Mesendoderm (in vitro differentiated cells): ENCODE measurements at regions not wholly inside any gene's neighbourhood (a gene's known extent, or its start where the extent isn't known, plus 50 kb on each side); places are given as distances from the start of the nearest gene placed in this dataset.

Experiments used
- DNase-seq: peaks from one replicate; pipeline ENCODE4 v3.0.0; 2013
- H2AK5ac ChIP-seq: 2 replicates; pipeline ENCODE4 v1.6.1; 2013; ENCODE audit warnings: low read length, inconsistent platforms
- H2BK120ac ChIP-seq: 2 replicates; pipeline ENCODE4 v1.6.1; 2013; ENCODE audit warnings: low read depth, mild to moderate bottlenecking, low read length, moderate library complexity, mixed read lengths
- H2BK15ac ChIP-seq: replicated peaks from 2 replicates; pipeline ENCODE4 v1.6.1; 2013; ENCODE audit warnings: low read depth, mild to moderate bottlenecking, moderate library complexity
- H2BK5ac ChIP-seq: 2 replicates; pipeline ENCODE4 v1.6.1; 2013; ENCODE audit warnings: low read length, inconsistent platforms
- H3K18ac ChIP-seq: 2 replicates; pipeline ENCODE4 v1.6.1; 2013; ENCODE audit warnings: mild to moderate bottlenecking, low read length, mixed read lengths
- H3K23ac ChIP-seq: one replicate; pipeline ENCODE4 v1.6.1; 2013; ENCODE audit warnings: low read length
- H3K27ac ChIP-seq: 2 replicates; pipeline ENCODE4 v1.5.1; 2013; ENCODE audit warnings: low read depth, mild to moderate bottlenecking, inconsistent platforms, low read length, moderate library complexity
- H3K27me3 ChIP-seq: 2 replicates; pipeline ENCODE4 v1.6.1; 2013; ENCODE audit warnings: low read length, control low read depth, mild to moderate bottlenecking, inconsistent platforms; ENCODE audit not compliant: insufficient read depth, poor library complexity
- H3K36me3 ChIP-seq: 2 replicates; pipeline ENCODE4 v1.6.1; 2013; ENCODE audit warnings: low read length, inconsistent platforms; ENCODE audit not compliant: control insufficient read depth, insufficient read depth
- H3K4ac ChIP-seq: one replicate; pipeline ENCODE4 v1.6.1; 2013; ENCODE audit warnings: low read depth, mild to moderate bottlenecking, low read length, moderate library complexity
- H3K4me1 ChIP-seq: 2 replicates; pipeline ENCODE4 v1.6.1; 2013; ENCODE audit warnings: low read depth, low read length, inconsistent platforms; ENCODE audit not compliant: control insufficient read depth
- H3K4me2 ChIP-seq: 2 replicates; pipeline ENCODE4 v1.6.1; 2013; ENCODE audit warnings: low read length
- H3K4me3 ChIP-seq: 2 replicates; pipeline ENCODE4 v1.5.1; 2013; ENCODE audit warnings: mild to moderate bottlenecking, low read length
- H3K56ac ChIP-seq: one replicate; pipeline ENCODE4 v1.6.1; 2013; ENCODE audit warnings: low read length
- H3K79me1 ChIP-seq: 2 replicates; pipeline ENCODE4 v1.6.1; 2013; ENCODE audit warnings: low read length, inconsistent platforms
- H3K79me2 ChIP-seq: 2 replicates; pipeline ENCODE4 v1.6.1; 2013; ENCODE audit warnings: mild to moderate bottlenecking, low read length; ENCODE audit not compliant: control insufficient read depth, insufficient read depth
- H3K9ac ChIP-seq: 2 replicates; pipeline ENCODE4 v1.6.1; 2013; ENCODE audit warnings: low read length, inconsistent platforms
- H4K5ac ChIP-seq: one replicate; pipeline ENCODE4 v1.6.1; 2013; ENCODE audit warnings: low read length
- H4K8ac ChIP-seq: one replicate; pipeline ENCODE4 v1.6.1; 2013; ENCODE audit warnings: low read depth, mild to moderate bottlenecking, control low read depth, low read length, moderate library complexity
- WGBS: extraction: QIAGEN DNeasy Blood & Tissue Kit; methylation state at CpG from one replicate; pipeline ENCODE4 v1.1.7; 2013; ENCODE audit warnings: low lambda C conversion rate, missing lambda C conversion rate; ENCODE audit not compliant: insufficient coverage; ENCODE audit errors: extremely low coverage; 5-methylcytosine and 5-hydroxymethylcytosine counted together

DNA sequence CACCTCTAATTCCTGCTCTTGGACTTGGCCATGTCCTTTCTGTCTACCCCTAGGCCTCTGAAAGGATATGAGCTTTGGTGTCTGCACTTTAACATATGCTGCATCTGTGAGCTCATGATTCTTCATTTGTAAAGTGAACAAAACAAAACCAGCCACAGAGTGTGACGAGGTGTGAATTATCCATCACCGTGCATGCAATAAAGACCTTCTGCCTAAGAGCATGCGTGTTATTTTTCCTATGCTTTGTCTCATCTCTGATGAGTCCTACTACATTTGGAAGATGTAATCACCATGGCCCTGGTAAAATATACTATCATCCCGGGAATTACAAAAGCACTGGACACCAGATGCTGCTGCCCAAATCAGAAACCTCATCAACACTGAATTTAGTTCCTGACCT lies 103.5 kb upstream of the KCNAB1 start:
- Histone ChIP-seq H3K56ac (no peak overlapping the region), H2BK120ac (no peak overlapping the region), H3K4me2 (no peak overlapping the region), H3K4ac (no peak overlapping the region), H3K18ac (no peak overlapping the region), H4K8ac (no peak overlapping the region), H3K36me3 (no peaks in the 10 kb centered on the region), H3K4me1 (no peaks in the 10 kb centered on the region), H3K79me2 (no peaks in the 10 kb centered on the region), H2BK5ac (no peak overlapping the region), H3K27ac (no peak overlapping the region), H3K23ac (no peak overlapping the region), H3K27me3 (no peaks in the 10 kb centered on the region), H3K4me3 (no peak overlapping the region), H3K9ac (no peak overlapping the region), H4K5ac (no peak overlapping the region), H2BK15ac (no peak overlapping the region), H2AK5ac (no peak overlapping the region), H3K79me1 (no peaks in the 10 kb centered on the region)
- DNase-seq: no peak
- WGBS: no CpG with 5 or more reads among the region's 4 CpGs

DNA sequence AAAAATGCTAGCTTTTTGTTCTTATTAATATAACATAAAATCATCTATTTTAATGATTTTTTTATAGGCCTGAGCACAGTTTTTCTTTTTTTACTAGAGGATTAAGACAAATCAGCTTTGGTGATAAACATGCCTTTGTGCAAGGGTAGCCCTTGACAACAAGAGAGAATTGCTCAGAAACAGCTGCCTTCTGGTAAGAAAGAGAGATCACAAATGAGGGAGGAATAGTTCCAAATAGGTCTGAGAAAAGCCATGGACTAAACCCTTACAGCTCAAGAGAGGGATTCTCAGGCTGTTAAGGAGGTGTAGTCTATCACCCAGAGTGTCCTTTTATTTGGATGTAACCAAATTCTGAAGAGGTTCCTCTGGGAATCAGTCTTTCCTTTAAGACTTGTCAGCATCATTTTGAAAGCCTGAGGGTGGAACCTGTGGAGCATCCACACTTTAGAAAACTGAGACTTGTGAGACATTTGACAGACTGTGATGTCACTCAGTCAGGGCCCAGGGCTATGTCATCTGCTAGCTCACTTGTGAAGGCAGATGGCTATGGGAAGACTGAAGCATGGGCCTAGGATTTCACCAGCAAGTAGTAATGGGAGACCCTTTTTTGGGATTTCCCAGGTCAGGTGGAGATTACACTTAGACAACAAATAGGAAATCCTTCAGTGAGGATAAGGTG lies 102.9 kb upstream of the KCNAB1 start:
- Histone ChIP-seq H2BK15ac (no peak overlapping the region), H3K27me3 (no peaks in the 10 kb centered on the region), H3K4me1 (no peaks in the 10 kb centered on the region), H2AK5ac (no peak overlapping the region), H3K23ac (no peak overlapping the region), H3K79me1 (no peaks in the 10 kb centered on the region), H3K9ac (no peak overlapping the region), H3K4me3 (no peak overlapping the region), H2BK5ac (no peak overlapping the region), H3K56ac (no peak overlapping the region), H3K4ac (no peak overlapping the region), H3K27ac (no peak overlapping the region), H3K4me2 (no peak overlapping the region), H2BK120ac (no peak overlapping the region), H4K8ac (no peak overlapping the region), H3K79me2 (no peaks in the 10 kb centered on the region), H3K18ac (no peak overlapping the region), H3K36me3 (no peaks in the 10 kb centered on the region), H4K5ac (no peak overlapping the region)
- DNase-seq: no peak

DNA sequence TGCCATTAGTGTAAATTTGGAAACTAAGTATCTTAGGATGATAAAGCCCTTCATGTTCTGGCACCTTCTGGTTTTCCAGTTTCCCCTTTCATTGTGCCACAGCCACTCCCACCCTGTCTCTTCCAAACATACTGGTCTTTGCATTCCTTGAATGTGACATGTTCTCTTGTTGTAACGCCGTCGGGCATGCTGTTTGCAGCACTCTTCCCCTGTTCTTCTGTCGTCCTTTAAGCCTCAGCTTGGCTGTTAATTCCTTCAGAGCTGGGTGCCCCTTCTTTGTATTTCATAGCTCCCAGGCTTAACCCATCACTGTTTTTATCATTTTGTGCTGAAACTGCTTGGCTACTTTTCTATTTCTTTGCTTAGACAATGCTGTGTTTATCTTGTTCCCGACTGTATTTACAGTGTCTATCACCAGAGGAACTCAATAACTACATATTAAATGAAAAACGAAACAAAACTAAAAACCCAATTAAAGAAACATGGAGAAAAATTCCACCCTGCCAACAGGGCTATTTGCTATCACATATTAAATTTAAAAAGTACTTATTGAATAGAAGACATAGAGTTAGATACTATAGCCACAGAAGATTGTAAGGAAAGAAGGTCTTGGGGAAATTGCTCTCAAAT lies 95.4 kb upstream of the KCNAB1 start:
- Histone ChIP-seq H3K79me2 (no peaks in the 10 kb centered on the region), H3K27ac (no peak overlapping the region), H4K8ac (no peak overlapping the region), H3K4me2 (no peak overlapping the region), H2BK5ac (no peak overlapping the region), H3K4ac (no peak overlapping the region), H3K9ac (no peak overlapping the region), H3K27me3 (no peaks in the 10 kb centered on the region), H3K56ac (no peak overlapping the region), H2BK120ac (no peak overlapping the region), H2BK15ac (no peak overlapping the region), H3K79me1 (no peaks in the 10 kb centered on the region), H3K18ac (no peak overlapping the region), H2AK5ac (no peak overlapping the region), H3K4me1 (no peaks in the 10 kb centered on the region), H3K4me3 (no peak overlapping the region), H3K36me3 (no peaks in the 10 kb centered on the region), H3K23ac (no peak overlapping the region), H4K5ac (no peak overlapping the region)
- DNase-seq: peak; percentile 71
- WGBS: no CpG with 5 or more reads among the region's 6 CpGs

DNA sequence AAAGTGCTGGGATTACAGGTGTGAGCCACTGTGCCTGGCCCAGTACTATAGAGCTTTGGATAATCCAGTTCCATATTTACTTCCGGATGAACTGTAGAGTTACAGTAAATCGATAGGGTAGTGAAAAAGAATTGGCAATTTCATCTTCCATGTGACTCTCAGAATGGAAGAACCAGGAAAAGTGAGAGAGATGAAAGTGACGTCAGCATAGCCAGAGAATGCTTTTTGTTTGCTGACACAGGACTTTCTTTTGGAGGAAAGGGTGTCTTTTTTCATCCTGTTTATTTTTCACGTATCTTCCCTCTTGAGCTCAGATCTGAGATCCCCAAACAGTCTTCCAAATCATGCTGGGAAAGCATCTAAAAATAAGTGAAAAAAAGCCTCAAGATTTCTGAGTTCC lies 91.2 kb upstream of the KCNAB1 start:
- Histone ChIP-seq H3K4ac (no peak overlapping the region), H3K4me3 (no peak overlapping the region), H3K27me3 (no peaks in the 10 kb centered on the region), H2BK120ac (no peak overlapping the region), H3K23ac (no peak overlapping the region), H3K79me1 (no peaks in the 10 kb centered on the region), H2BK5ac (no peak overlapping the region), H3K56ac (no peak overlapping the region), H3K36me3 (no peaks in the 10 kb centered on the region), H4K5ac (no peak overlapping the region), H3K4me2 (no peak overlapping the region), H3K27ac (no peak overlapping the region), H2BK15ac (no peak overlapping the region), H3K18ac (no peak overlapping the region), H3K79me2 (no peaks in the 10 kb centered on the region), H4K8ac (no peak overlapping the region), H2AK5ac (no peak overlapping the region), H3K4me1 (no peaks in the 10 kb centered on the region), H3K9ac (no peak overlapping the region)
- no peak for DNase-seq
- no CpG with 5 or more reads among the region's 4 CpGs for WGBS

DNA sequence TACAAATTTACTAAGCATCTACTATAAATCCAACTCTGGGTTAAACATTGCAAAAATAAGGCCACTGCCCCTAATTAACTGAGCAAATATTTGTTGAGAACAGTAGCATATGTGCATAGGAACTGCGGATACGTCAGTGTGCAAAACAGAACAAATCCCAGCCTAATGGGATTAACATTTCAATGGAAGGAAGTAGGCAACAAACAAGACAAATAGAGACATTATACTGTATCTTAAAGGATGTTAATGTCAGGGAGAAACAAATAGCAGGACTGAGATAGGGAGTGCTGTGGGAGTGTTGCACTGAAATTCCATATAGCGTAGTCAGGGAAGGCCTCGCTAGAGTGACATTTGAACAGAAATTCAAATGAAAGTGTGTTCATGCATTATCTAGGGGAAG lies 89.7 kb upstream of the KCNAB1 start:
- no CpG with 5 or more reads among the region's 4 CpGs for WGBS
- Histone ChIP-seq H3K18ac (no peak overlapping the region), H3K36me3 (no peaks in the 10 kb centered on the region)

DNA sequence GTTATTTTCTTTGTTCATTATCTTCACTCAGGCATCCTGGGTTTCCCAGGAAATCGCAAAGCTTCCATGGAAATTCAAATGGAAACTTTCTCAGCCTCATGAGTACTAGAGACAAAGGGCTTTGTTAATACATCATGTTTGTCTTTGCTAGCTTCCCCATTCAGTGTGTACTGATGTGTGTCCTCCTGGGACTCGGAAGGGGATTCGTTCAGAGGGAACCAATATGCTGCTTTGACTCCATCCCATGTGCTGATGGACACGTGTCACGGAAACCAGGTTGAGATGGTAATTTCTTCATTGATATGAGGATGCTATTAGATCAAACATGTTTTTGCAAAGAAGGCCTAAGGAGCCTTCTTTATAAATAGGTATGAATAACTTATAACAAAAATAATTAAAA lies 87.0 kb upstream of the KCNAB1 start:
- Histone ChIP-seq H3K4me3 (no peak overlapping the region), H2BK120ac (no peak overlapping the region), H4K5ac (no peak overlapping the region), H2BK15ac (no peak overlapping the region), H3K4me2 (no peak overlapping the region), H3K9ac (no peak overlapping the region), H3K79me1 (no peaks in the 10 kb centered on the region), H3K27ac (no peak overlapping the region), H3K4ac (no peak overlapping the region), H3K18ac (no peak overlapping the region), H3K23ac (no peak overlapping the region), H3K79me2 (no peaks in the 10 kb centered on the region), H2BK5ac (no peak overlapping the region), H3K36me3 (no peaks in the 10 kb centered on the region), H3K4me1 (no peaks in the 10 kb centered on the region), H2AK5ac (no peak overlapping the region), H3K27me3 (no peaks in the 10 kb centered on the region), H4K8ac (no peak overlapping the region), H3K56ac (no peak overlapping the region)
- no peak for DNase-seq
- no CpG with 5 or more reads among the region's 5 CpGs for WGBS

More for the DNA sequence above, 89.7 kb upstream of the KCNAB1 start:
- Histone ChIP-seq H2BK5ac (no peak overlapping the region), H3K23ac (no peak overlapping the region), H2AK5ac (no peak overlapping the region), H3K79me1 (no peaks in the 10 kb centered on the region), H3K4me1 (no peaks in the 10 kb centered on the region), H3K4ac (no peak overlapping the region), H3K56ac (no peak overlapping the region), H4K8ac (no peak overlapping the region), H3K27ac (no peak overlapping the region), H3K4me3 (no peak overlapping the region), H3K27me3 (no peaks in the 10 kb centered on the region), H3K4me2 (no peak overlapping the region), H3K79me2 (no peaks in the 10 kb centered on the region), H2BK15ac (no peak overlapping the region), H2BK120ac (no peak overlapping the region), H4K5ac (no peak overlapping the region), H3K9ac (no peak overlapping the region)
- DNase-seq: no peak
